Skin epidermis (tissue), 12 donors: ENCODE measurements at regions not wholly inside any gene's neighbourhood (a gene's known extent, or its start where the extent isn't known, plus 50 kb on each side); places are given as distances from the start of the nearest gene placed in this dataset.
A peak's percentile ranks its signal among the peaks of the same experiment; 100 is the strongest.
"Not testable (repeated sequence)": the region's sequence is repeated elsewhere in the genome, so short reads cannot be mapped to it uniquely, and the experiment has no call there.

Experiments
- H3K27ac ChIP-seq, 21 experiments: fragments of 200-600 bp; sonication (generic) in 11 of 21; one replicate each; pipeline ENCODE4 v1.5.0; 2020; ENCODE audit warnings: mild to moderate bottlenecking in 3 of 21, inconsistent platforms in 2 of 21, moderate library complexity in 2 of 21
- H3K4me3 ChIP-seq, 7 experiments: fragments of 200-600 bp; sonication (generic) in 2 of 7; one replicate each; pipeline ENCODE4 v1.5.0; 2020; ENCODE audit warnings: inconsistent platforms in 2 of 7, mild to moderate bottlenecking in 2 of 7, moderate library complexity in 1 of 7

DNA sequence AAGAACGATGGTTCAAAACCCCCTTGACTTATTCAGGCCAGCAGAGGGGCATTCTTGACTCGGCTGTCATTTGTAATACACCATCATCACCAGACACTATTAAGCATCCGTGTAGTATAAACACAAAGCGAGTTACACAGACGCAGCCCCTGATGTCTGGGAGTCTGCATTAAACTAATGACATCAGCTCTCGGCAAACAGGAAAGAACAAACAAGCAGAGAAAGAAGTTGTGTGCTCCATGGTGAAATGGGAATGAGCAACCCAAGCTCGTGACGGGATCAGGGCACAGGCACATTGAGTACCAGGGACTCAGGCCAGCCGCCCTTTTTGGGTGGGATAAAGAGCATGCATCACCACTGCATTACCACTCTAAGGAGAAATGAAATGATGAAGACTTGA is 460.1 kb downstream of the MED13L start:
- Histone ChIP-seq H3K4me3 (no peak overlapping the region), H3K27ac (no peak overlapping the region)

DNA sequence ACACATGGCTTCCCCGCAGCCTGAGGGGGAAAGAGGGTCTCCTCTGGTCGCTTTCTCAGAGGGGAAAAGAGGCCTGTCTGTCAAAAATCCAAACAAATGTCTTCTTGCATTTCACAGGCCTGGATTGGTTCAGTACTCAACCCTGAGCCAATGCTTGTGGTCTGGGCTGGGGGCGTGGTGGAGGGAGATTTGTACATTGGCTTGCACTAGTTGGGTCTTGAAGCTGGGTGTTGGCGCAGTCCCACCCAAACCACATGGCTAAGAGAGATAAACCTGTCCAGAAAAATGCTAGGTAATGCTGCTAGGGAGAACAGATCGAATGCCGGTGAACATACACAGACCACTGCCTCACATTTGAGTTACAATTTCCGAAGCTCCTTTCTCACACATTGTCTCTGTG is 461.6 kb downstream of the MED13L start:
- no peak overlapping the region for H3K27ac ChIP-seq

DNA sequence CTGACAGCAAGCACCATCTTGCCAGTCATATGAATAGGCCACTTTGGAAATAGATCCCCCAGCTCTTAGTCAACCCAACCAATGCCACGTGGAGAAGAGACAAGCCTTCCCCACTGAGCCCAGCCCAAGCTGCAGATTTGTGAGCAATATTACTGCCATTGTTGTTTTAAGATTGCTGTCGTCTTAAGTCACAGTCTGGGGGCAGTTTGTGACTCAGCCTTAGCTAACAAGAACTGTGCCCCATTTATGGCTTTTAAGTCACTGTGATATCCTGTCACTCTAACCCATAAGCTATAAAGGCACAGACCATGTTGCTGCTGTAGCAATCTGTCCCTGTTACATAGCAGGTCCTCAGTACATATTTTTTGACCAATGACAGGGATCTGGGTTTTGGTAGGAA is 464.2 kb downstream of the MED13L start:
- H3K27ac ChIP-seq: no peak overlapping the region
- no peak overlapping the region for H3K4me3 ChIP-seq

More for the DNA sequence above, 461.6 kb downstream of the MED13L start:
- H3K4me3 ChIP-seq: no peak overlapping the region

DNA sequence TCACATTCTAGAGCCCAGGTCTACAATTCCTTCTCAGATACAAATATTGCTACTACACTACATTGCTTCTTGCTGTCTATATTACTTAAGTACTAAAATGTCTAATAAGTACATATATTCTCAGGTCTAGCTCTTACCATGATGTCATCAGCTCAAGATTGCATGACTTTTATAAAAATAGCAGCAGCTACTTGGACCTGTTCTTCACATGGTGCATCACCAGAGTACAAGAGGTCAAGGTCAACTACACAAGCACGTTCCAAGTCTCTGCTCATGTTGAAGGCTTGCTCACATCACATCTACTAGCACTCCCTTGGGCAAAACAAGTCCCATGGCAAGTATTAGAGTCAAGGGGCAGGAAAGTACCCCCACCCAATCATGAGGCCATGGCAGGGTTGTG is 465.6 kb downstream of the MED13L start:
- Histone ChIP-seq H3K27ac (no peak overlapping the region), H3K4me3 (no peak overlapping the region)

DNA sequence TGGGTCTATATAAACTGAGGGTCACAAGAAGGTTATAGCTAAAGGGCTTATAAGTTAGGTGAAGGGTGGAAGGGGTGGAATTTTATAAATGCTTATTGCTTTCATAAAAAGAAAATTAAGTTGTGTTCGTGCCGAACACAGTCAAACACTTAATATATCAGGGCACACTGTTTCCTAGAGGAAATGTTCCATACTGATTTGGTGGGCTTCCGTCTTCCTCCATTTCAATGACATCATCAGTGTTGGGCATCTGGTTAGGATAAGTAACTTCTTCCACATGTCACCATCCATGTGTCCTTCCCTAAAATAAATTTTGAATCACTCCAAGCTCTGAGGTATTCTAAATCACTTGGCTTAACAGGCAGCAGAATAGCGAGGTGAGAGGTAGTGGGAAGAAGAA is 466.4 kb downstream of the MED13L start:
- Histone ChIP-seq H3K27ac (peak overlapping the region in 1 of 21 experiments; percentile 12), H3K4me3 (no peak overlapping the region)

DNA sequence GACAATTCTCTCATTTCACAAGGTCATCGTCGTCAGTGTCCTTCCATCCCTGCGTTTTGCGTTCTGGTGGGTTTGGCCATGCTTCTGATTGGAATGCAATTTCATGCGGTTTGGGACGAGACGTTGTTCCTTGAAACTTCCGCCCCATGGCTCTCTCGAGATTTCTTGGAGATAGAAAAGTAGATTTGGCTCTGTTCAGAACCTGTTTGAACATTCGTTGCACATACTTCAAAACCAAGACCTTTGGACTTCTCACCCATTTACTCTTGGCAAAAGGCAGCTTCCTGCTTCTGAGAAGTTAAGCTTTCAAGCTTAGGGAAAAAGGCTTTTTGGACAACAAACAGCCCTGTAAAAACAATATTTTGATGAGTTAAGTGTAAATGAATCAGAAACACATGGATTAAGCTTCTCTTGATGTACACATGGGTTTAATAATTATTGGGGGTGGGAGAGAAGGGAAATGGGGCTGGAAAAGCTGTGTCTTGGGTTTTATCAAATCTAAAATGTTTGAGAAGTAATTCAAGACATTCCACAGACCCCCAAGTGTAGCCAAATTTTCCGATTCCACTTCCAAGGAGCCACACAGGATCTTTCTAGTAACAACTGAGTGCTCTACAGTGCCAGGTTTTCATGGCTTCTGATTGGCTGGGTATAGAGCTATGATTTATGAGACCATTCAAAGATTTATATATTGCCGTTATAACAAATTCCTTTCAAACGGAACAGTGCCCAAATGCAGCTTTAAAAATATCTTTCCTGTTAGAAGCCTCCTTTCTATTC is 467.2 kb downstream of the MED13L start:
- H3K4me3 ChIP-seq: no peak overlapping the region
- peak overlapping the region in 1 of 21 experiments; percentile 12 for H3K27ac ChIP-seq

DNA sequence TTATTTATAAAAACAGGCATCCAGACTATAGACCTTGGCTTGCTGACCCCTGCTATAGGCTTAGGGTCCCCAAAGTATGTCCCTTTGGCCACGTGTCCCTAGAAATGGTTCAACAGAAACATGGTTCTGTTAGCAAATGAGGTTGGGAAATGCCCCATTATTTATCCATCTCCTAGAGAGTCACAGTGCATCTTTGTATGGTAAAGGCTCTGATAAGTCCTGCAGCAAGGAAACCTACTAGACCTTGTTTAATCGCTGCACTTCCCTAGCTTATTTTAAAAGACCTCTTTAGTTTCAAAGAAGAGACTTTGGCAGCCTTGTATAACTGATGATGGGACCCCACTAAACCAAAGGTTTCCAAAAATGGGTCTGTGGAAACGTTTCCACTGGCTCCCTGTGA is 471.5 kb downstream of the MED13L start:
- Histone ChIP-seq H3K4me3 (no peak overlapping the region), H3K27ac (no peak overlapping the region)

DNA sequence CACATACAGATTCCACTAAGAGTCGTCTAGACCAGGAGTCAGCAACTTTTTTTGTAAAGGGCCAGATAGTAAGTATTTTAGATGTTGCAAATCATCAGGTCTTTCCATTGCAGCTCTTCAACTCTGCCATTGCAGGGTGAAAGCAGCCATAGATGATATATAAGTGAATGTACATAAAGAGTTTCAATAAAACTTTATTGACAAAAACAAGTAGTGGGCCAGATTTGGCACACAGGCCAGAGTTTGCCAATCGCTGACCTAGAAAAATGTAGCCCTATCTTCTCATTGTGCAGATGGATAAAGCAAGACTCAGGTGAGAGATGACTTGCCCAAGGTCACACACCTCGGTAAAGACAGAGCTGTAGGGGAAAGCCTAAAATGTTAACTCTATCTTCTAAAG is 474.7 kb downstream of the MED13L start:
- no peak overlapping the region for H3K27ac ChIP-seq
- H3K4me3 ChIP-seq: no peak overlapping the region

DNA sequence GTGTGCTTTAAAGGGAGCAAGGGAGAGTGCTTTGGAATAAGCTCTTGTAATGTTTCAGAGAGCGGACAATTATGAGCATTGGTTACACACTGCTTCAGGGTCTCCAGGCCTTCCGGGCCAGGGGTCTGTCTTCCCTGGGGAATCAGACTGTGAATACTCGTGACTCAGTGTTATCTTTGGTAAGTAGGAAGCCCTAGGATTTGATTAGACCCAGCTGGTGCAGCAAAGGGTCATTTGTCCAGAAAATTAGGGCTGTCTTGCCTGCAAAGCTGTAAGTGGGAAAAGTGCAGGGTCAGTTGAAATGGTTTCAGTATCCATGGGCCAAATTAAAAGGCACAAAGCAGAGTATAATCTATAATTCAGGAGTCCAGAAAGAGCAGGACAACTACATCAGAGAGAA is 475.6 kb downstream of the MED13L start:
- H3K4me3 ChIP-seq: no peak overlapping the region
- H3K27ac ChIP-seq: no peak overlapping the region

DNA sequence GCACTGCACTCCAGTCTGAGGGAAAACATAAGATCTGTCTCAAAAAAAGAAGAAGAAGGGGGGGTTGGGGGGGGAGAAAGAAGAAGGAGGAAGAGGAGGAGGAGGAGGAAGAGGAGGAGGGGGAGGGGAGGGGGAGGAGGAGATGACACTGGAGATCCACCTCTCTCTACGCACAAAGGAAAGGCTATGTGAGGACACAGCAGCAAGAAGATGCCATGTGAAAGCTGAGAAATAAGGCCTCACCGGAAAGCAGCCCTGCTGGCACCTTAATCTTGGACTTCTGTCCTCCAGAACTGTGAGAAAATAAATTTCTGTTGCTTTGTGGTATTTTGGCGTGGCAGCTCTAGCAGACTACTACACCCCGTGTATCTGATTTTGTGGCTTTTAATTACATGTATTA is 477.9 kb downstream of the MED13L start:
- H3K4me3 ChIP-seq: no peak overlapping the region

DNA sequence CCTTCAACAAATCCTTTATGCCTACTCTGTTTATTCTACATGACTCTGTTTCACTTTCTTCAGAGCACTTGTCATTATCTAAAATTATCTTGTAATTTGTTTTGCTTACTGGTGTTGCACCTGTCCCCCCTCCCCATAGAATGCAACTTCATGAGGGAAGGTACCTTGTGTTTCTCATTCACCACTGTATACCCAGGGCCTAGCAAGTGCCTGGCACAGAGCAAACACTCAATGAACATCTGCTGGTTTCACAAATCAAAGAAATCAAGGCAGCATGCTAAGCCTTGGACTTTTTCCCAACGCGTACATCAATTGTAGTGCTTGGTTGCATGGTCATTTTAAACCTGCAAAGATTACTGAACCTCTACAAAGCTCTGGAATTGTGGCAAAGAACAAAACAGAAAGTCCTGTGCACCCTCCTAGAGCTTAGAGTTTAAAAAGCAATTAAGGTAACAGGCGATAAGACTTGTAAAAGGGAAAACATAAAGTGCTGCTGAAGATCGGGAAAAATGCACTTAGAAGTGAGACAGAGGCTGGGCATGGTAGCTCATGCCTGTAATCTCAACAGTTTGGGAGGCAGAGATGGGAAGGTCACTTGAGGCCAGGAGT is 479.1 kb downstream of the MED13L start:
- Histone ChIP-seq H3K27ac (no peak overlapping the region), H3K4me3 (no peak overlapping the region)

More for the DNA sequence above, 477.9 kb downstream of the MED13L start:
- H3K27ac ChIP-seq: no peak overlapping the region

DNA sequence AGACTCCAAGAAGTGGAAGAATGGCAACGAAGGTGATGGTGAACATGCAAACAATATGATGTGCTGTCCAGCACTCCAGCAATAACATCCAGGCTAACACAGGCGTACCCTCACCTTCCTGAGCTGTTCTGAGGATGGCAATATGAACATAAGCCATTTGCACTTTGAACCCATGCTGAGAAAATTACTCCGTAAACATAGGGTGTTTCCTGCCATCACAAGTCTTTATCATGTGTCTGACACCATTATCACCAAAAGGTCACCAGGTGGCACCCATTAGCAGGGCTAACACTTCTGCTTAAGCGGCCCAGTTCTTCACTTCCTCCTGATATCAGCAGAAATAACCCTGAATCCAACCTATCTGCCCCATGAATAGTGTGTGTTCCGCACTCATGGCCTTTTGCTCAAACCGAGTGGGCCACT is 482.8 kb downstream of the MED13L start:
- no peak overlapping the region for H3K27ac ChIP-seq
- H3K4me3 ChIP-seq: no peak overlapping the region

DNA sequence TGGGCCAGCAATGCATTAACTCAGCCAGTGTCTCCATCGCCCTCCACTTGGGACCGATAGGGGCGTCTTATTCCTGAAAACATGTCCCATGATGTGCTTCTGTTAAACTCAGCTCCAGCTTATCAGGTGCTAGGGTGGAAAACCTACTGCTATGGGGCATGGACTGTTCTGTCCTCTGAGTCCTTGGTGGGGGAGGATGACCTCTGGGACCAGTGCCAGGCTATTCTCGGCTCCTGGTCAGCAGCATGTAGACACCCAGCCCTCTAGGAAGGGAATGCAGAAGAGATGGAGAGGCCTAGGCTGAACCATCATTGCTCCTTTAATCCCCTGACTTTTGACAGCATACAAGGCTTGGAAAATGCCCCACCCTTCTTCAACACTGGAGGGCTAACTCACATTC is 486.2 kb downstream of the MED13L start:
- Histone ChIP-seq H3K4me3 (no peak overlapping the region), H3K27ac (no peak overlapping the region)

DNA sequence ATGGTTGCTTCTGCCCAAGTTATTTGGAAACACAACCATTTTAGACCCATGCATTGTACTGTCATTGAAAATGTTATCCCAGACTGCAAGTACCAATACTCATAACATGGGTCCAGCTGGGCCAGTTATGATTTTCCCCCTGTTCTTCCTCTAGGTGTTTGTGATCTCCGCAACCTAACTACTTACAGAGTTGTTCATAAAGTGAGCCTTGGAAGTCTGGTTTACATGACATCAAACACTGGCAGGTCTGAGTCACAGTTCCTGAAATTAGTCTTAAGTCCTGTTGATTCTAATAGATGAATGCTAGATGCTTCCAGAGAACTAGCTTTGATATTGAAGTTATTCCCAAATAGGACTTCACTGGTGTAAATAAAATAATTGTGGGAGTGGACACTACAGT is 487.0 kb downstream of the MED13L start:
- no peak overlapping the region for H3K4me3 ChIP-seq
- H3K27ac ChIP-seq: no peak overlapping the region

DNA sequence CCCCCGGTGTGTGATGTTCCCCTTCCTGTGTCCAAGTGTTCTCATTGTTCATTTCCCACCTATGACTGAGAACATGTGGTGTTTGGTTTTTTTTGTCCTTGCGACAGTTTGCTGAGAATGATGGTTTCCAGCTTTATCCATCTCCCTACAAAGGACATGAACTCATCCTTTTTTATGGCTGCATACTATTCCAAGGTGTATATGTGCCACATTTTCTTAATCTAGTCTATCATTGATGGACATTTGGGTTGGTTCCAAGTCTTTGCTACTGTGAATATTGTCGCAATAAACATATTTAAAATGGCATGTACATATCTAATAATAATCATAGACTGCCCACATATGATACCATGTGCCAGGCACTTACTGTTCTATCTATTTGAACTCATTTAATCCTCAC is 491.0 kb downstream of the MED13L start:
- not testable (repeated sequence) for H3K4me3 ChIP-seq, H3K27ac ChIP-seq

DNA sequence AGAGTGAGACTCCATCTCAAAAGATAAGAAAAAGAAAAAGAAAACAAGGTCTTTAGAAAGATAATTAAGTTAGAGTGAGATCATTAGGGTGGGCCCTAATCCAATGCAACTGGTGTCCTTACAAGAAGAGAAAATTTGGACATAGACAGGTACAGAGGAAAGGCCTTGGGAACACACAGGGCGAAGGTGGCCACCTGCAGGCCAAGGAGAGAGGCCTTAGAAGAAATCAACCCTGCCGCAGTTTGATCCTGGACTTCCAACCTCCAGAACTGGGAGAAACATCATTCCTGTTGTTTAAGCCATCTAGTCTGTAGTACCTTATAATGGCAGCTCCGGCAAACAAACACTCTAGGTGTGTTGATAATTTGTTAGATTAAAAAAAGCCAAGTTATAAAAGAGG is 491.9 kb downstream of the MED13L start:
- Histone ChIP-seq H3K4me3 (no peak overlapping the region), H3K27ac (no peak overlapping the region)

DNA sequence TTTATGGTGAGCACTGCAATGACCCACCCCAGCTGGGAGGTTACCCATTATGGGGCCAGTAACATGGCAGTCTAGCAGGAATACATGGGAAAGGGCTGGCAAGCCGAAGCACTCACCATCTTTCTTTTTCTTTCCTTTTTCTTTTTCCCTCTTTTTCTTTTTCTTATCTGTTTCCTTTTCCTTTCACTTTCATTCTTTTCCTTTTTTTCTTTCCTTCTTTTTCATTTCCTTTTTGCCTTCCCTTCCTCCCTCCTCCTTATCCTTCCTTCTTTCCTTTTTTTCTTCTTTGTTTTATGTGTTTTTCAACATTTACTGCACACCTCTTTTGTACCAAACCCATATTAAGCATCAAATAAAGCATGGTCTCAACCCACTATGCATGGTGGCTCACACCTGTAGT is 501.1 kb downstream of the MED13L start:
- H3K4me3 ChIP-seq: no peak overlapping the region
- H3K27ac ChIP-seq: no peak overlapping the region

DNA sequence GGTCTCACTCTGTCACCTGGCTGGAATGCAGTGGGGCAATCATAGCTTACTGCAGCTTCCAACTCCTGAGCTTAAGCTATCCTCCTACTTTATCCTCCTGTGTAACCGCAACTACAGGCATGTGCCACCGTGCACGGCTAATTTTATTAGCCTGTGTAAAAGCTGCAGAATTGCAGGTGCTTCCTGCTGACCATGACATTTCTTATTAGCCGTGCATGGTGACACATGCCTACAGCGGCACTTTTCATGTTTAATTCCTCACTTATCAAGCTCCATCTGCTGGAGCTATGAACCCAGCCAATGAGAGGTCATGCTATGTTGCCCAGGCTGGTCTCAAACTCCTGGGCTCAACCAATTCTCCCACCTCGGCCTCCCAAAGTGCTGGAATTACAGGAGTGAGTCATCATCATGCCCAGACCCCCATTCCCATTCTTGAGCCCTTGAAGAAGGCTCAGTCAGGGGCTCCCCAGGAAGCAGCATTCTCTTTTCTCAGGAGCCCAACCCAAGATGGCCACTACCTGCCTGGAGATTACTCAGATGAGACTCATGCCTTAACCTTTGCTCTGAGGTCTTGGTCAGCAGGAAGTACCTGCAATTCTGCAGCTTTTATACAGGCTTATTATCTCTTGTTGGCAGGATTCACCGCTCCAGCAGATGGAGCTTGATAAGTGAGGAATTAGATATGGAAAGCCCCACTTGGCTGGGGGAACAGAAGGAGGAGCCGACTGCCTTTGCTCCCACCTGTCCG is 503.2 kb downstream of the MED13L start:
- Histone ChIP-seq H3K27ac (no peak overlapping the region), H3K4me3 (no peak overlapping the region)

DNA sequence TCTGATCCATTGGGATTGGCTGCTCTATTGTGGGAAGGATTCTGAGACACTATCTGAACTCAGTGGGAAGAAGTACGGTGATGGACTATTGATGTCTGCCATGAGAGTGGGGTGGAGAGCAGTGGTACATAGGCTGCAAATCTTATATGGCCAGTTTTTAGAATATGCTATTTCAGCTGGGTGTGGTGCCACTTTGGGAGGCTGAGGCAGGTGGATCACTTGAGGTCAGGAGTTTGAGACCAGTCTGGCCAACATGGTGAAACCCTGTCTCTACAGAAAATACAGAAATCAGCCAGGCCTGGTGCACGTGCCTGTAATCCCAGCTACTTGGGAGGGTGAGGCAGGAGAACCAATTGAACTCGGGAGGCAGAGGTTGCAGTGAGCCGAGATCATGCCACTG is 505.9 kb downstream of the MED13L start:
- Histone ChIP-seq H3K27ac (no peak overlapping the region), H3K4me3 (no peak overlapping the region)

DNA sequence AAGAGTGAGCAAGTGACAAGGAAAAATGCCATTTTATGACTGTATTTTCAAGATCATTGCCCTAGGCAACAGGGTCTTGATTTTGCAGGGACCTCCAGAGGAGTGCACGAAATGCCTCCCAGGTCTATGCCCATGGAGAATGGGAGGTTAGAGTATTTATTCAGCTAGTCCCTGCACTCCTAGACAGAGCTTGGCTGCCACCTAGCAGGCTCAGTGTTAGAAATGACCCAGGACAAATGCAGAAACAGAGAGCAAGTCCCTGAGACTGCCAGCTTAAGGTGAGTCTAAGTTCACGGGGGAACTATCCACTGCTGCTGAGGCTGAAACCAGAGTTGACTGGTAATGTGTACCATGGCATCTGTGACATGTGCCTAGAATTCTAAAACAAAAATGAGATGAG is 506.4 kb downstream of the MED13L start:
- H3K27ac ChIP-seq: no peak overlapping the region
- H3K4me3 ChIP-seq: no peak overlapping the region

DNA sequence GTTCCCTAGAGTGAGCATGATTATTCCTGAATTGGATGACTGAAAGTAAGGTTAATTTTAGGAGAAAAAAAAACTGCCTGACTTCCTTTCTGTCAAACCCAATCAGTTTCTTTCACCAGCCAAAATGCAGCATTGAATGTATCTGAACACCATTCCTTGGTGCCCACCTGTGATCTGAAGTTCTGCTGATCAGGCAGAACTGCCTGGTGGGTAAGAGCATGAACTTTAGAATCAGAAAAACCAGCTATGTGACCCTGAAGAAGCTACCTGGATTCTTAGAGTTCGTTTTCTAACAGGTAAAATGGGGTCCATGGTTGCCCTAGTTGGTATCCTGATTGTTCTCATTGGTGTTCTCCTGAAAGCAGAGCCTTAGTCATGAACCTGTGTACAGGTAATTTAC is 506.9 kb downstream of the MED13L start:
- H3K27ac ChIP-seq: no peak overlapping the region
- no peak overlapping the region for H3K4me3 ChIP-seq
